GM12878 (cell line): ENCODE measurements at regions not wholly inside any gene's neighbourhood (a gene's known extent, or its start where the extent isn't known, plus 50 kb on each side); places are given as distances from the start of the nearest gene placed in this dataset.

Experiments
- ATAC-seq: fragments of 200-7000 bp; cut with Tn5 transposase; 3 replicates; pipeline ENCODE4 v1.9.1; 2020; ENCODE audit warnings: mild to moderate bottlenecking, moderate library complexity
- BruUV-seq: library from RNA; stranded (reverse); fragments of 400-500 nt; replicated peaks from 2 replicates; lab custom pipeline; 2021; lab: Mats Ljungman, UMichigan
- CTCF ChIA-PET: fragments of 300-600 bp; sonication (Branson Sonifier 250); formaldehyde crosslinking; extraction: SDS; loops from one replicate; lab custom pipeline; 2021; ENCODE audit warnings: inconsistent platforms; lab: Yijun Ruan, JAX
- POLR2A ChIA-PET: fragments of 350-600 bp; formaldehyde crosslinking; extraction: SDS; loops from one replicate; lab custom pipeline; 2021; ENCODE audit warnings: inconsistent platforms; lab: Charles Lee
- RAD21 ChIA-PET: fragments of 300-600 bp; sonication (Branson Sonifier 250); formaldehyde crosslinking; loops from one replicate; lab custom pipeline; 2023; ENCODE audit warnings: antibody characterized with exemption; ENCODE audit not compliant: unreplicated experiment; lab: Charles Lee
- SMC1A ChIA-PET: fragments of 300-600 bp; sonication (Branson Sonifier 250); formaldehyde crosslinking; loops from one replicate; lab custom pipeline; 2023; ENCODE audit not compliant: unreplicated experiment, uncharacterized antibody; lab: Charles Lee
- DNase-seq: peaks from one replicate; pipeline ENCODE4 v3.0.0-alpha.2; 2011; ENCODE audit warnings: low read depth, low spot score
- FAIRE-seq: peaks from 3 replicates; lab custom pipeline; 2011; peaks lifted over from hg19 to GRCh38; lab: Jason Lieb, UNC
- H2AFZ ChIP-seq: 2 replicates; pipeline ENCODE4 v1.6.0; 2011; ENCODE audit warnings: low read depth, low read length, control low read depth; ENCODE audit not compliant: control insufficient read depth
- H3K27ac ChIP-seq: 2 replicates; pipeline ENCODE4 v1.5.1; 2011; ENCODE audit warnings: control low read depth; ENCODE audit not compliant: control insufficient read depth, insufficient read depth
- H3K27me3 ChIP-seq, 2 experiments: replicated peaks in 1 of 2; 2 replicates each; pipeline versions ENCODE4 v1.6.0 to v1.6.1; 2011; ENCODE audit warnings: low read length in 1 of 2; ENCODE audit not compliant: control insufficient read depth in 2 of 2, insufficient read depth in 2 of 2
- H3K36me3 ChIP-seq, 2 experiments: 2 replicates each; pipeline ENCODE4 v1.5.1; 2011; ENCODE audit warnings: low read length in 1 of 2; ENCODE audit not compliant: control insufficient read depth in 2 of 2, insufficient read depth in 2 of 2
- H3K4me1 ChIP-seq: 2 replicates; pipeline ENCODE4 v1.6.1; 2011; ENCODE audit warnings: mild to moderate bottlenecking, low read length, moderate library complexity, mixed read lengths; ENCODE audit not compliant: control insufficient read depth, insufficient read depth
- H3K4me2 ChIP-seq: 2 replicates; pipeline ENCODE4 v1.6.0; 2011; ENCODE audit warnings: control low read depth; ENCODE audit not compliant: control insufficient read depth, insufficient read depth
- H3K4me3 ChIP-seq: fragments of 200-600 bp; sonication (generic); 2 replicates; pipeline ENCODE4 v1.5.1; 2016
- H3K79me2 ChIP-seq: 2 replicates; pipeline ENCODE4 v1.6.0; 2011; ENCODE audit warnings: low read length; ENCODE audit not compliant: control insufficient read depth, insufficient read depth
- H3K9ac ChIP-seq: 2 replicates; pipeline ENCODE4 v1.8.0; 2011; ENCODE audit warnings: low read length, control low read depth, mixed read lengths; ENCODE audit not compliant: control insufficient read depth, insufficient read depth
- H3K9me3 ChIP-seq: replicated peaks from 3 replicates; pipeline ENCODE4 v1.5.1; 2011; ENCODE audit warnings: mild to moderate bottlenecking, low read length; ENCODE audit not compliant: control insufficient read depth, insufficient read depth
- H4K20me1 ChIP-seq: 2 replicates; pipeline ENCODE4 v1.6.0; 2011; ENCODE audit not compliant: control insufficient read depth, insufficient read depth
- ELK1 ChIP-seq: IDR thresholded peaks from 2 replicates; pipeline ENCODE4 v1.6.1; 2012; ENCODE audit warnings: low read depth, low read length, improper control_type of control experiment
- ZBTB11 ChIP-seq: fragments of 450-650 bp; formaldehyde crosslinking; IDR thresholded peaks from 2 replicates; pipeline ENCODE4 v1.5.0; 2022; ENCODE audit warnings: mild to moderate bottlenecking, missing genetic modification characterization
- WGBS: methylation state at CpG from one replicate; pipeline ENCODE4 v1.1.6; 2016; ENCODE audit warnings: low lambda C conversion rate; ENCODE audit not compliant: insufficient replicate concordance, insufficient coverage; ENCODE audit errors: missing lambda C conversion rate; 5-methylcytosine and 5-hydroxymethylcytosine counted together
- in situ Hi-C: fragments of 300-500 bp; cut with MboI; formaldehyde crosslinking; loops from 9 replicates; pipeline ENCODE4 v1.14.3; 2018; ENCODE audit warnings: mixed read lengths
- intact Hi-C: fragments of 100-400 bp; cut with micrococcal nuclease; formaldehyde crosslinking; loops from one replicate; pipeline ENCODE4 v1.14.2; 2022; ENCODE audit not compliant: unreplicated experiment

DNA sequence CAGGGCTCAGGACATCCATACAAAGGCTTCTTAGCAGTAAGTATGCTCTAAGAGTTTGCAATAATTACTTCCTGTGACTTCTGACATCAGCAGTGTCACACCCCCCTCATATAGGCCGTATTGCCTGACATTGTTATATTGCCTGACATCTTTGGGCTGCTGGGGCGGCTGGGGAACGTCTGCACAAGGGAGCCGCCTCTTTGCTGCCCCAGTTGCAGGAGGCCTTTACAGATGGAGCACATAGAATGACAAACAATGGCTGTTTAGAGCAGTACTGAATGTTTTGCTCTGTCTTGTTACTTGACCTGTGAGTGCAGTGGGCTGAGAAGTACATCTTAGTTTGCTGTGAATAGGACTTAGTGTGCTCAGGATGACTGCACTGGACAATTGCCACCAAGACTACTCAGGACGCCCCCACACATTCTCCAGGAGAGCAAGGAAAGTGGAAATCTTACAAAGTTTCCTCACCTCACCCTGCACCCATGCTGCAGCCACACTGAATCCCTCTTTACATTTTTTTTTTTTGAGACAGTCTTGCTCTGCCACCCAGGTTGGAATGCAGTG is 65.4 kb upstream of the SPOCK1 start (continued):
- no peak for TF ChIP-seq ZBTB11 (CRISPR knock-in tag)

DNA sequence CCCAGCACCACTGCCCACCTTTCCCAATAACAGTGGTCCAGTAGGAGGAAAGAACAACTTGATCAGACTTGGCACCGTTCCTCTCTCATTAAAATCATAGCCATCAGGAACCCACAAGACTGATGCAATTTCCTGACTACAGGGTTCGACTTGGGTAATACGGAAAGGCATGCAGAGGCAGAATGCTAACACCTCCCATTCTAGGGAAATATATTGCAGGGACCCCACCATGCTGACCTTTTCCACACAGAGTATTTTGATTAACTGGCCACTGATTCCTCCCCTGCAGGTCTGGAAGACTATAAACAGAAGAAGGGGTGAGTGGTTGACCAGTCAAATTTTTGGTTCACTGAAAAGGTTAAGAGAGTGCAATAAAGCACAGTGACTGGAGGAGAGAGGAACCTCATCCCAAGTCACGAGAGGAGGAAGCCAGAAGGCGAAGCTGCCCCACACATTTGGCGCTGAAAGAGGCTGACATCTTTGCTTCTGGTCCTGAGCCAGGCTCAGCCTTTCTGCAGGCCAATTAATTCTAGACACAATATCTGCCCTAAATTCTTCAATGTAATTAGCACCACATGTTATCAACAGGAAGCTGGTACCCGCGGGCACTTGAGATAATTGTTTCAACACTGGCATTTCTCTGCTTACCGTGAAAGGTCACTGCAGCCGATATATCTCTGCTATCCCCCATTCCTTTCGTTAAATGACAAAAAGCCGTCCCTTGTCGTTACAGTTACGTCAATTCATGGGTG is 64.7 kb upstream of the SPOCK1 start:
- no peaks in the 10 kb centered on the region for H4K20me1 ChIP-seq
- 27% methylated on average over 14 of the region's 14 CpGs for WGBS
- intact Hi-C loops = no loop called here
- ChIA-PET RAD21 (no interaction called here), SMC1A (no interaction called here), POLR2A (no interaction called here), CTCF (no interaction called here)
- no peak for DNase-seq
- no peak overlapping the region for H3K9ac ChIP-seq
- ATAC-seq = no peak
- no peak overlapping the region for H2AFZ ChIP-seq
- no peak overlapping the region for H3K4me3 ChIP-seq
- H3K27ac ChIP-seq = no peak overlapping the region
- no peaks in the 10 kb centered on the region for H3K79me2 ChIP-seq
- in situ Hi-C loops = no loop called here
- H3K36me3 ChIP-seq = no peaks in the 10 kb centered on the region
- no peak overlapping the region for H3K4me2 ChIP-seq
- peaks cover 1 to 3% of the 10 kb centered on the region in 2 experiments; a peak in 3 of 4 replicates for H3K27me3 ChIP-seq
- no peak for TF ChIP-seq ELK1
- H3K4me1 ChIP-seq = no peaks in the 10 kb centered on the region
- FAIRE-seq = no peak
- no peaks in the 10 kb centered on the region for H3K9me3 ChIP-seq
- no TSS peak for BruUV-seq
